K562 (cell line): ENCODE measurements at regions not wholly inside any gene's neighbourhood (a gene's known extent, or its start where the extent isn't known, plus 50 kb on each side); places are given as distances from the start of the nearest gene placed in this dataset.

Source experiments
- ATAC-seq: fragments of 200-7000 bp; cut with Tn5 transposase; 3 replicates; pipeline ENCODE4 v1.9.1; 2020; ENCODE audit warnings: moderate library complexity
- BruUV-seq: library from RNA; stranded (reverse); fragments of 400-500 nt; replicated peaks from 2 replicates; lab custom pipeline; 2021; lab: Mats Ljungman, UMichigan
- CTCF ChIA-PET: fragments of 300-600 bp; formaldehyde crosslinking; extraction: SDS; loops from one replicate; lab custom pipeline; 2021; ENCODE audit warnings: low intra/inter-chr PET ratio; lab: Yijun Ruan, JAX
- POLR2A ChIA-PET: fragments of 300-600, 350-650 bp; sonication (Branson Sonifier 250); formaldehyde crosslinking; extraction: SDS; loops from one replicate; lab custom pipeline; 2021; ENCODE audit warnings: antibody characterized with exemption, inconsistent platforms; lab: Yijun Ruan, JAX
- DNase-seq, 4 experiments: peaks; one replicate each; pipeline versions ENCODE4 v3.0.0 to v3.0.0-alpha.2; 2011 to 2018; ENCODE audit warnings: low spot score in 3 of 4, mixed read lengths in 3 of 4; ENCODE audit errors: extremely low read depth in 1 of 4
- FAIRE-seq: peaks from 2 replicates; lab custom pipeline; 2011; peaks lifted over from hg19 to GRCh38; lab: Jason Lieb, UNC
- H2AFZ ChIP-seq: 2 replicates; pipeline ENCODE4 v1.6.0; 2011; ENCODE audit warnings: low read depth, low read length, control low read depth, inconsistent platforms
- H3K27ac ChIP-seq: fragments of 200-600 bp; 3 replicates; pipeline ENCODE4 v1.8.0; 2011; ENCODE audit warnings: low read depth, mild to moderate bottlenecking, control low read depth, inconsistent platforms, low read length, moderate library complexity, mixed read lengths; ENCODE audit errors: extremely low read depth
- H3K27me3 ChIP-seq, 2 experiments: fragments of 300-600 bp in 1 of 2; 2 replicates in 1 of 2; 3 replicates in 1 of 2; pipeline versions ENCODE4 v1.6.0 to v1.8.0; 2011; ENCODE audit warnings: inconsistent platforms in 2 of 2, low read length in 2 of 2, mild to moderate bottlenecking in 1 of 2, mixed read lengths in 1 of 2, moderate library complexity in 1 of 2; ENCODE audit not compliant: control insufficient read depth in 2 of 2, insufficient read depth in 2 of 2
- H3K36me3 ChIP-seq: fragments of 300-600 bp; 3 replicates; pipeline ENCODE4 v1.8.0; 2011; ENCODE audit warnings: mild to moderate bottlenecking, low read length, inconsistent platforms; ENCODE audit not compliant: control insufficient read depth, insufficient read depth
- H3K4me1 ChIP-seq, 2 experiments: fragments of 200-600 bp in 1 of 2; replicated peaks in 1 of 2; 2 replicates in 1 of 2; 3 replicates in 1 of 2; pipeline versions ENCODE4 v1.5.1 to v1.8.0; 2011; ENCODE audit warnings: inconsistent platforms in 2 of 2, low read length in 2 of 2, mild to moderate bottlenecking in 1 of 2, mixed read lengths in 1 of 2, moderate library complexity in 1 of 2; ENCODE audit not compliant: control insufficient read depth in 2 of 2, insufficient read depth in 2 of 2
- H3K4me2 ChIP-seq: 2 replicates; pipeline ENCODE4 v1.6.1; 2011; ENCODE audit warnings: low read length, control low read depth, inconsistent platforms, mixed read lengths; ENCODE audit not compliant: insufficient read depth
- H3K4me3 ChIP-seq: fragments of 200-600 bp; sonication (generic), shearing (Covaris generic); 2 replicates; pipeline ENCODE4 v1.5.1; 2016; ENCODE audit warnings: control low read depth, inconsistent platforms
- H3K79me2 ChIP-seq: fragments of 200-600 bp; 3 replicates; pipeline ENCODE4 v1.8.0; 2011; ENCODE audit warnings: low read length, inconsistent platforms; ENCODE audit not compliant: control insufficient read depth, insufficient read depth
- H3K9ac ChIP-seq, 2 experiments: 2 replicates each; pipeline versions ENCODE4 v1.6.0 to v1.6.1; 2011; ENCODE audit warnings: low read depth in 2 of 2, low read length in 2 of 2, control low read depth in 1 of 2, inconsistent platforms in 1 of 2, mild to moderate bottlenecking in 1 of 2, mixed read lengths in 1 of 2; ENCODE audit not compliant: insufficient read depth in 1 of 2
- H3K9me1 ChIP-seq: one replicate; pipeline ENCODE4 v1.6.0; 2011; ENCODE audit warnings: inconsistent platforms, mild to moderate bottlenecking, low read length, moderate library complexity; ENCODE audit not compliant: control insufficient read depth, insufficient read depth
- H3K9me3 ChIP-seq: replicated peaks from 2 replicates; pipeline ENCODE4 v1.5.1; 2011; ENCODE audit warnings: low read depth, low read length, inconsistent platforms; ENCODE audit not compliant: control insufficient read depth, insufficient read depth
- H4K20me1 ChIP-seq: replicated peaks from 2 replicates; pipeline ENCODE4 v1.6.1; 2011; ENCODE audit warnings: low read length, inconsistent platforms, mixed read lengths; ENCODE audit not compliant: control insufficient read depth, insufficient read depth
- BRCA1 ChIP-seq, 2 experiments: fragments of 450-650 bp in 1 of 2; sonication (generic) in 1 of 2; formaldehyde crosslinking in 1 of 2; IDR thresholded peaks; 2 replicates each; pipeline versions ENCODE4 v1.5.0 to v1.6.1; 2017 to 2020; ENCODE audit warnings: mild to moderate bottlenecking in 1 of 2, missing genetic modification reagents in 1 of 2
- CAMTA2 ChIP-seq: fragments of 250-450 bp; sonication (Bioruptor Pico); conservative IDR thresholded peaks from 2 replicates; pipeline ENCODE4 v1.5.1; 2022
- CBFA2T2 ChIP-seq: fragments of 450-650 bp; conservative IDR thresholded peaks from 2 replicates; pipeline ENCODE4 v1.6.1; 2017; ENCODE audit warnings: mild to moderate bottlenecking
- HSF4 ChIP-seq: fragments of 250-450 bp; sonication (Bioruptor Pico); IDR thresholded peaks from 2 replicates; pipeline ENCODE4 v2.1.2; 2022; ENCODE audit warnings: mild to moderate bottlenecking, moderate library complexity, borderline replicate concordance
- RBM15 ChIP-seq: fragments of 200-400 bp; formaldehyde crosslinking; IDR thresholded peaks from 2 replicates; pipeline ENCODE4 v1.6.1; 2018; ENCODE audit warnings: mild to moderate bottlenecking, low read length, moderate library complexity; ENCODE audit not compliant: insufficient read depth
- SMAD4 ChIP-seq: fragments of 250-450 bp; sonication (Bioruptor Pico); conservative IDR thresholded peaks from 2 replicates; pipeline ENCODE4 v1.8.0; 2021; ENCODE audit warnings: inconsistent platforms, mild to moderate bottlenecking, moderate library complexity
- ZNF133 ChIP-seq: fragments of 250-450 bp; sonication (Bioruptor Pico); IDR thresholded peaks from 2 replicates; pipeline ENCODE4 v1.4.0; 2020; ENCODE audit warnings: mild to moderate bottlenecking
- ZNF79 ChIP-seq: fragments of 250-450 bp; sonication (Bioruptor Pico); IDR thresholded peaks from 2 replicates; pipeline ENCODE4 v1.4.0; 2020; ENCODE audit warnings: low read depth, mild to moderate bottlenecking, moderate library complexity
- WGBS: fragments of 100-300 bp; shearing (Covaris generic); methylation state at CpG from one replicate; pipeline ENCODE4 v1.1.6; 2016; ENCODE audit warnings: low coverage, mixed read lengths; ENCODE audit not compliant: insufficient coverage; ENCODE audit errors: missing lambda C conversion rate; 5-methylcytosine and 5-hydroxymethylcytosine counted together
- in situ Hi-C: fragments of 300-500 bp; cut with MboI; formaldehyde crosslinking; loops from 4 replicates; pipeline ENCODE4 v1.15.0; 2018; ENCODE audit warnings: inconsistent platforms, mixed read lengths
- intact Hi-C: fragments of 100-400 bp; cut with micrococcal nuclease; formaldehyde crosslinking; loops from 2 replicates; pipeline ENCODE4 v1.14.2; 2022
- TF ChIP-seq, protein P1 (sequence below): fragments of 250-450 bp; sonication (Bioruptor Pico); IDR thresholded peaks from 2 replicates; pipeline ENCODE4 v1.5.0; 2020; ENCODE audit warnings: mild to moderate bottlenecking
- TF ChIP-seq, protein P2 (sequence below): fragments of 250-450 bp; sonication (Bioruptor Pico); IDR thresholded peaks from 2 replicates; pipeline ENCODE4 v1.5.0; 2021
- TF ChIP-seq, protein P3 (sequence below): fragments of 200-800 bp; sonication (Bioruptor generic); IDR thresholded peaks from 2 replicates; pipeline ENCODE4 v1.6.1; 2017; ENCODE audit warnings: missing genetic modification characterization, missing compliant biosample characterization
- TF ChIP-seq, protein P4 (sequence below): IDR thresholded peaks from 3 replicates; pipeline ENCODE4 v1.6.1; 2011; ENCODE audit warnings: borderline replicate concordance, mild to moderate bottlenecking, moderate library complexity; ENCODE audit not compliant: insufficient read length; ENCODE audit errors: extremely low read depth

DNA sequence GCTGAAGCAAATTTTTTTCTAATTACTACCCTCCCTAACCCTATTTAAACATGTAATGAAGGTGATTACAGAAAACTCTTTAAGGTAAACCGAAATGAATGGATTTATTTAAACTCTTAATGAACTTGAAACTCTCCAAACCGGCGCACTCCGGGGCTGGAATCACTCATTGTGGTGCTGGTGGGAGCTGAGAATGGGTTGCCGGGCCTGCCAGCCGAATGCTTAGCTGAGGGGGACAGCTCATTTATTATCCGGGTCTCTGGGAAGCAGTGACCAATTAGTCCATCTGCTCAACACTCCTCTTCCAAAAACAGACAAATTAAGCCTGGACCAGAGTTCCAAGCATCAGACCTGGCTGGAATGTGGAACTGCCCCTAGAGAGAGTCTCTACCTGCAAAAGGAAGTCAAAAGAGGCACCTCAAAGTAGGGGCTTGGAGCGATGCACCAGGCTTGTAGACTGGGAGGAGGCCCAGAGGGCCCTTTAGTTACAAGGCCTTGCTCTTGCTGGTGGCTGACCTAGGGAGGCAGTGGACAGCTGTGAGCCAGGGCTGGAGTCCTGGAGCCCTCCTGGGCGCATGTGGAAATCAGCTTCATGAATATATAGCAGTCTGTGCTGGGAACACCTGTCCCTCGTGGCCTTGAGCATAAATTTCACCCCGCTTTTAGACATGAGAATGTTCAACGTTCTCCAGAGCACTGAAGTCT is 320.7 kb downstream of the AJAP1 start:
- POLR2A ChIA-PET, result interaction anchor here (0.6 to 0.8 kb wide), 2 partner anchors 17 to 101 kb away, joined by 3 to 4 read pairs; no protein-coding TSS in a partner anchor
- no peak overlapping the region for H3K9ac ChIP-seq
- no peaks in the 10 kb centered on the region for H3K36me3 ChIP-seq
- WGBS, result 1% methylated on average over 12 of the region's 12 CpGs
- H3K4me3 ChIP-seq, result no peak overlapping the region
- no peaks in the 10 kb centered on the region for H3K9me3 ChIP-seq
- H2AFZ ChIP-seq, result no peak overlapping the region
- in situ Hi-C loops, result no loop called here
- BruUV-seq, result no TSS peak
- H3K27me3 ChIP-seq, result peaks cover 4 to 24% of the 10 kb centered on the region in 2 experiments; a peak in 4 of 5 replicates
- DNase-seq, result no peak
- H3K27ac ChIP-seq, result no peak overlapping the region
- CTCF ChIA-PET, result no interaction called here
- no peaks in the 10 kb centered on the region for H3K4me1 ChIP-seq
- ATAC-seq, result no peak
- no peaks in the 10 kb centered on the region for H3K79me2 ChIP-seq
- H3K9me1 ChIP-seq, result no peaks in the 10 kb centered on the region
- TF ChIP-seq BRCA1 (IDR thresholded peaks at IDR 0.05) (no peak), BRCA1 (CRISPR knock-in tag; IDR thresholded peaks at IDR 0.05) (no peak), SMAD4 (CRISPR knock-in tag) (no peak), ZNF133 (CRISPR knock-in tag) (no peak), ZNF79 (CRISPR knock-in tag) (no peak), CBFA2T2 (no peak), CAMTA2 (no peak), RBM15 (no peak), HSF4 (no peak)
- TF ChIP-seq, protein P1, sequence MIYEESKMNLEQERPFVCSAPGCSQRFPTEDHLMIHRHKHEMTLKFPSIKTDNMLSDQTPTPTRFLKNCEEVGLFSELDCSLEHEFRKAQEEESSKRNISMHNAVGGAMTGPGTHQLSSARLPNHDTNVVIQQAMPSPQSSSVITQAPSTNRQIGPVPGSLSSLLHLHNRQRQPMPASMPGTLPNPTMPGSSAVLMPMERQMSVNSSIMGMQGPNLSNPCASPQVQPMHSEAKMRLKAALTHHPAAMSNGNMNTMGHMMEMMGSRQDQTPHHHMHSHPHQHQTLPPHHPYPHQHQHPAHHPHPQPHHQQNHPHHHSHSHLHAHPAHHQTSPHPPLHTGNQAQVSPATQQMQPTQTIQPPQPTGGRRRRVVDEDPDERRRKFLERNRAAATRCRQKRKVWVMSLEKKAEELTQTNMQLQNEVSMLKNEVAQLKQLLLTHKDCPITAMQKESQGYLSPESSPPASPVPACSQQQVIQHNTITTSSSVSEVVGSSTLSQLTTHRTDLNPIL (CRISPR knock-in tag), result no peak
- TF ChIP-seq, protein P2, sequence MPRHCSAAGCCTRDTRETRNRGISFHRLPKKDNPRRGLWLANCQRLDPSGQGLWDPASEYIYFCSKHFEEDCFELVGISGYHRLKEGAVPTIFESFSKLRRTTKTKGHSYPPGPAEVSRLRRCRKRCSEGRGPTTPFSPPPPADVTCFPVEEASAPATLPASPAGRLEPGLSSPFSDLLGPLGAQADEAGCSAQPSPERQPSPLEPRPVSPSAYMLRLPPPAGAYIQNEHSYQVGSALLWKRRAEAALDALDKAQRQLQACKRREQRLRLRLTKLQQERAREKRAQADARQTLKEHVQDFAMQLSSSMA (CRISPR knock-in tag), result no peak
- TF ChIP-seq, protein P3, sequence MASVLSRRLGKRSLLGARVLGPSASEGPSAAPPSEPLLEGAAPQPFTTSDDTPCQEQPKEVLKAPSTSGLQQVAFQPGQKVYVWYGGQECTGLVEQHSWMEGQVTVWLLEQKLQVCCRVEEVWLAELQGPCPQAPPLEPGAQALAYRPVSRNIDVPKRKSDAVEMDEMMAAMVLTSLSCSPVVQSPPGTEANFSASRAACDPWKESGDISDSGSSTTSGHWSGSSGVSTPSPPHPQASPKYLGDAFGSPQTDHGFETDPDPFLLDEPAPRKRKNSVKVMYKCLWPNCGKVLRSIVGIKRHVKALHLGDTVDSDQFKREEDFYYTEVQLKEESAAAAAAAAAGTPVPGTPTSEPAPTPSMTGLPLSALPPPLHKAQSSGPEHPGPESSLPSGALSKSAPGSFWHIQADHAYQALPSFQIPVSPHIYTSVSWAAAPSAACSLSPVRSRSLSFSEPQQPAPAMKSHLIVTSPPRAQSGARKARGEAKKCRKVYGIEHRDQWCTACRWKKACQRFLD (CRISPR knock-in tag), result no peak
- TF ChIP-seq, protein P4, sequence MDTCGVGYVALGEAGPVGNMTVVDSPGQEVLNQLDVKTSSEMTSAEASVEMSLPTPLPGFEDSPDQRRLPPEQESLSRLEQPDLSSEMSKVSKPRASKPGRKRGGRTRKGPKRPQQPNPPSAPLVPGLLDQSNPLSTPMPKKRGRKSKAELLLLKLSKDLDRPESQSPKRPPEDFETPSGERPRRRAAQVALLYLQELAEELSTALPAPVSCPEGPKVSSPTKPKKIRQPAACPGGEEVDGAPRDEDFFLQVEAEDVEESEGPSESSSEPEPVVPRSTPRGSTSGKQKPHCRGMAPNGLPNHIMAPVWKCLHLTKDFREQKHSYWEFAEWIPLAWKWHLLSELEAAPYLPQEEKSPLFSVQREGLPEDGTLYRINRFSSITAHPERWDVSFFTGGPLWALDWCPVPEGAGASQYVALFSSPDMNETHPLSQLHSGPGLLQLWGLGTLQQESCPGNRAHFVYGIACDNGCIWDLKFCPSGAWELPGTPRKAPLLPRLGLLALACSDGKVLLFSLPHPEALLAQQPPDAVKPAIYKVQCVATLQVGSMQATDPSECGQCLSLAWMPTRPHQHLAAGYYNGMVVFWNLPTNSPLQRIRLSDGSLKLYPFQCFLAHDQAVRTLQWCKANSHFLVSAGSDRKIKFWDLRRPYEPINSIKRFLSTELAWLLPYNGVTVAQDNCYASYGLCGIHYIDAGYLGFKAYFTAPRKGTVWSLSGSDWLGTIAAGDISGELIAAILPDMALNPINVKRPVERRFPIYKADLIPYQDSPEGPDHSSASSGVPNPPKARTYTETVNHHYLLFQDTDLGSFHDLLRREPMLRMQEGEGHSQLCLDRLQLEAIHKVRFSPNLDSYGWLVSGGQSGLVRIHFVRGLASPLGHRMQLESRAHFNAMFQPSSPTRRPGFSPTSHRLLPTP, result no peak
- FAIRE-seq, result no peak
- no peak overlapping the region for H3K4me2 ChIP-seq
- H4K20me1 ChIP-seq, result no peaks in the 10 kb centered on the region
- intact Hi-C loops, result no loop called here
